Neural cell (in vitro differentiated cells): ENCODE measurements at regions not wholly inside any gene's neighbourhood (a gene's known extent, or its start where the extent isn't known, plus 50 kb on each side); places are given as distances from the start of the nearest gene placed in this dataset.

Experiments used
- H2AFZ ChIP-seq: fragments of 200-600, 300-800 bp; sonication (generic), shearing (Covaris generic); 2 replicates; pipeline ENCODE4 v1.6.0; 2014; ENCODE audit warnings: low read depth, mild to moderate bottlenecking, antibody characterized with exemption, low read length, moderate library complexity
- H3F3A ChIP-seq: fragments of 200-600 bp; shearing (Covaris generic); 2 replicates; pipeline ENCODE4 v1.6.1; 2016; ENCODE audit warnings: mild to moderate bottlenecking, moderate library complexity, mixed read lengths, antibody characterized with exemption, low read length; ENCODE audit not compliant: insufficient read depth, poor library complexity, severe bottlenecking
- H3K27ac ChIP-seq: fragments of 200-600, 300-800 bp; sonication (generic), shearing (Covaris generic); 2 replicates; pipeline ENCODE4 v1.5.1; 2014; ENCODE audit warnings: mild to moderate bottlenecking, low read length, moderate library complexity
- H3K27me3 ChIP-seq: fragments of 300-800, 200-600 bp; sonication (generic), shearing (Covaris generic); 2 replicates; pipeline ENCODE4 v1.6.0; 2014; ENCODE audit warnings: mild to moderate bottlenecking, low read depth, low read length, moderate library complexity; ENCODE audit not compliant: insufficient read depth
- H3K36me3 ChIP-seq: fragments of 300-800, 200-600 bp; sonication (generic), shearing (Covaris generic); 2 replicates; pipeline ENCODE4 v1.5.1; 2014; ENCODE audit warnings: mild to moderate bottlenecking, antibody characterized with exemption, low read length, moderate library complexity; ENCODE audit not compliant: insufficient read depth
- H3K4me2 ChIP-seq: fragments of 300-800, 200-600 bp; sonication (generic), shearing (Covaris generic); 2 replicates; pipeline ENCODE4 v1.6.0; 2014; ENCODE audit warnings: mild to moderate bottlenecking, low read length
- H3K4me3 ChIP-seq: fragments of 300-800, 200-600 bp; sonication (generic), shearing (Covaris generic); 2 replicates; pipeline ENCODE4 v1.5.1; 2014; ENCODE audit warnings: mild to moderate bottlenecking, low read length, moderate library complexity
- H3K79me2 ChIP-seq: fragments of 200-600 bp; shearing (Covaris generic); replicated peaks from 2 replicates; pipeline ENCODE4 v1.6.0; 2014; ENCODE audit warnings: mild to moderate bottlenecking, low read length, moderate library complexity; ENCODE audit not compliant: insufficient read depth
- H3K9ac ChIP-seq: fragments of 300-800, 200-600 bp; sonication (generic), shearing (Covaris generic); 2 replicates; pipeline ENCODE4 v1.6.1; 2016; ENCODE audit warnings: mild to moderate bottlenecking, low read length, mixed read lengths
- H3K9me2 ChIP-seq: fragments of 200-600 bp; shearing (Covaris generic); 2 replicates; pipeline ENCODE4 v1.6.1; 2016; ENCODE audit warnings: mild to moderate bottlenecking, low read length, mixed read lengths; ENCODE audit not compliant: insufficient read depth
- H3K9me3 ChIP-seq: fragments of 200-600, 300-800 bp; sonication (generic), shearing (Covaris generic); 2 replicates; pipeline ENCODE4 v1.6.1; 2016; ENCODE audit warnings: mild to moderate bottlenecking, mixed run types, low read length, moderate library complexity, mixed read lengths
- H4K20me1 ChIP-seq: fragments of 200-600 bp; shearing (Covaris generic); 2 replicates; pipeline ENCODE4 v1.6.1; 2016; ENCODE audit warnings: mild to moderate bottlenecking, mixed run types; ENCODE audit not compliant: insufficient read depth
- EP300 ChIP-seq: fragments of 450-650 bp; conservative IDR thresholded peaks from 2 replicates; pipeline ENCODE4 v1.6.1; 2014; ENCODE audit warnings: antibody characterized with exemption, mild to moderate bottlenecking, moderate library complexity; ENCODE audit not compliant: poor library complexity, severe bottlenecking
- EZH2 ChIP-seq: fragments of 200-600, 300-800 bp; shearing (Covaris generic), sonication (generic); IDR thresholded peaks from 2 replicates; pipeline ENCODE4 v1.6.1; 2014; ENCODE audit warnings: antibody characterized with exemption, low read length, borderline replicate concordance, mild to moderate bottlenecking; ENCODE audit not compliant: insufficient read depth, poor library complexity, severe bottlenecking
- MXI1 ChIP-seq: fragments of 450-650 bp; conservative IDR thresholded peaks from 2 replicates; pipeline ENCODE4 v1.6.1; 2014; ENCODE audit warnings: antibody characterized with exemption, mild to moderate bottlenecking; ENCODE audit not compliant: poor library complexity, severe bottlenecking
- POLR2AphosphoS5 ChIP-seq: IDR thresholded peaks from 2 replicates; pipeline ENCODE4 v1.6.1; 2012
- RAD21 ChIP-seq: fragments of 450-650 bp; conservative IDR thresholded peaks from 2 replicates; pipeline ENCODE4 v1.6.1; 2014; ENCODE audit warnings: antibody characterized with exemption, mild to moderate bottlenecking, moderate library complexity
- SMC3 ChIP-seq: fragments of 450-650 bp; conservative IDR thresholded peaks from 2 replicates; pipeline ENCODE4 v1.6.1; 2014; ENCODE audit warnings: antibody characterized with exemption, mild to moderate bottlenecking, moderate library complexity; ENCODE audit not compliant: poor library complexity
- TAF1 ChIP-seq: IDR thresholded peaks from 2 replicates; pipeline ENCODE4 v1.6.1; 2012; ENCODE audit warnings: low read depth
- TF ChIP-seq, protein P1 (sequence below): fragments of 450-650 bp; IDR thresholded peaks from 2 replicates; pipeline ENCODE4 v1.5.1; 2014; ENCODE audit warnings: antibody characterized with exemption, mild to moderate bottlenecking, moderate library complexity; ENCODE audit not compliant: poor library complexity, severe bottlenecking
- TF ChIP-seq, protein P2 (sequence below): IDR thresholded peaks from 2 replicates; pipeline ENCODE4 v1.6.1; 2012; ENCODE audit warnings: borderline replicate concordance

DNA sequence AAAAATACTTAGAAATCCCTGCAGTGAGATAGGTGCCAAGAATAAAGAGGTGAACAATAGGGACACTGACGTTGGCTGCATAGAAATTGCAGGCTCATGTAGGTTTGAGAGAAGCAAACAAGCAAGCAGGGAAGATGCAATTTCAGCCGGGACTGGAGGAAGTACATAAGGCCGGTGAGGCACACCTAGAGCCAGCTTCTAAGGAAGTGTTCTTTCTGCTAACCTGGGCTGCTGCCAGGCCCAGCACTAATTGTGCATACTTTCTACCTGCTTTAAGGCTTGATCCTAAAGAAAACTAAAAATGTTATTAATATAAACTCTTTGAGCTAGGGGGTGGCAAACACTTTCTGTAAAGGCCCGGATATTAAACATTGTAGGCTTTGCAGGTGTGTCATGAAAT, 71.0 kb downstream of the LMO4 start:
- Histone ChIP-seq H3K27me3 (no peaks in the 10 kb centered on the region), H3K9ac (no peak overlapping the region), H3F3A (no peaks in the 10 kb centered on the region), H3K4me2 (no peak overlapping the region), H3K27ac (no peak overlapping the region), H3K4me3 (no peak overlapping the region), H3K36me3 (no peaks in the 10 kb centered on the region), H2AFZ (no peak overlapping the region), H3K9me2 (no peaks in the 10 kb centered on the region), H3K79me2 (no peaks in the 10 kb centered on the region), H4K20me1 (no peaks in the 10 kb centered on the region), H3K9me3 (no peaks in the 10 kb centered on the region)
- no peak for TF ChIP-seq TAF1
- TF ChIP-seq, protein P1, sequence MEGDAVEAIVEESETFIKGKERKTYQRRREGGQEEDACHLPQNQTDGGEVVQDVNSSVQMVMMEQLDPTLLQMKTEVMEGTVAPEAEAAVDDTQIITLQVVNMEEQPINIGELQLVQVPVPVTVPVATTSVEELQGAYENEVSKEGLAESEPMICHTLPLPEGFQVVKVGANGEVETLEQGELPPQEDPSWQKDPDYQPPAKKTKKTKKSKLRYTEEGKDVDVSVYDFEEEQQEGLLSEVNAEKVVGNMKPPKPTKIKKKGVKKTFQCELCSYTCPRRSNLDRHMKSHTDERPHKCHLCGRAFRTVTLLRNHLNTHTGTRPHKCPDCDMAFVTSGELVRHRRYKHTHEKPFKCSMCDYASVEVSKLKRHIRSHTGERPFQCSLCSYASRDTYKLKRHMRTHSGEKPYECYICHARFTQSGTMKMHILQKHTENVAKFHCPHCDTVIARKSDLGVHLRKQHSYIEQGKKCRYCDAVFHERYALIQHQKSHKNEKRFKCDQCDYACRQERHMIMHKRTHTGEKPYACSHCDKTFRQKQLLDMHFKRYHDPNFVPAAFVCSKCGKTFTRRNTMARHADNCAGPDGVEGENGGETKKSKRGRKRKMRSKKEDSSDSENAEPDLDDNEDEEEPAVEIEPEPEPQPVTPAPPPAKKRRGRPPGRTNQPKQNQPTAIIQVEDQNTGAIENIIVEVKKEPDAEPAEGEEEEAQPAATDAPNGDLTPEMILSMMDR, result no peak
- no peak for TF ChIP-seq RAD21
- TF ChIP-seq EZH2, result no peak
- TF ChIP-seq EP300, result no peak

DNA sequence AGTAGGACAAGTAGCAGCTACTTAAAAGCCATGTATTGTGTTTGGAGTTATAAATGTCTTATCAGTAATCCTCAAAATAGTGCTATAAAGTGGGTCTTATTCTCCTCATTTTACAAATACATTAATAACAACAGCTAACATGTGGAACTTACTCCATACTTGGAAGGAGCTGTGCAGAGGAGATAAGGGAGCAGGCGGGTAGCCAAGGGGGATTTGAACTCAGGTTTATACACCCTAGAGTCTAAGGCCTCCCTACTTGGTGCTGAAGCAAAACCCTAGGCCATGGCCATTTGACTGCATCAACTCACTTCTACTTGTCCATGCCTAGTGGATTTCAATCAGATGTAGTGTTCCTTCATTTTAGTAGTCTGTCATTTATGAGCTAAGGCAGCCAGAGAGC, 72.1 kb downstream of the LMO4 start:
- Histone ChIP-seq H3K4me2 (no peak overlapping the region), H2AFZ (no peak overlapping the region), H4K20me1 (no peaks in the 10 kb centered on the region), H3K9ac (no peak overlapping the region), H3K79me2 (no peaks in the 10 kb centered on the region), H3K27ac (no peak overlapping the region), H3K4me3 (no peak overlapping the region), H3K36me3 (no peaks in the 10 kb centered on the region), H3K27me3 (no peaks in the 10 kb centered on the region), H3K9me3 (no peaks in the 10 kb centered on the region), H3F3A (no peaks in the 10 kb centered on the region), H3K9me2 (no peaks in the 10 kb centered on the region)
- no peak for TF ChIP-seq EZH2
- no peak for TF ChIP-seq POLR2AphosphoS5
- TF ChIP-seq, protein P2, sequence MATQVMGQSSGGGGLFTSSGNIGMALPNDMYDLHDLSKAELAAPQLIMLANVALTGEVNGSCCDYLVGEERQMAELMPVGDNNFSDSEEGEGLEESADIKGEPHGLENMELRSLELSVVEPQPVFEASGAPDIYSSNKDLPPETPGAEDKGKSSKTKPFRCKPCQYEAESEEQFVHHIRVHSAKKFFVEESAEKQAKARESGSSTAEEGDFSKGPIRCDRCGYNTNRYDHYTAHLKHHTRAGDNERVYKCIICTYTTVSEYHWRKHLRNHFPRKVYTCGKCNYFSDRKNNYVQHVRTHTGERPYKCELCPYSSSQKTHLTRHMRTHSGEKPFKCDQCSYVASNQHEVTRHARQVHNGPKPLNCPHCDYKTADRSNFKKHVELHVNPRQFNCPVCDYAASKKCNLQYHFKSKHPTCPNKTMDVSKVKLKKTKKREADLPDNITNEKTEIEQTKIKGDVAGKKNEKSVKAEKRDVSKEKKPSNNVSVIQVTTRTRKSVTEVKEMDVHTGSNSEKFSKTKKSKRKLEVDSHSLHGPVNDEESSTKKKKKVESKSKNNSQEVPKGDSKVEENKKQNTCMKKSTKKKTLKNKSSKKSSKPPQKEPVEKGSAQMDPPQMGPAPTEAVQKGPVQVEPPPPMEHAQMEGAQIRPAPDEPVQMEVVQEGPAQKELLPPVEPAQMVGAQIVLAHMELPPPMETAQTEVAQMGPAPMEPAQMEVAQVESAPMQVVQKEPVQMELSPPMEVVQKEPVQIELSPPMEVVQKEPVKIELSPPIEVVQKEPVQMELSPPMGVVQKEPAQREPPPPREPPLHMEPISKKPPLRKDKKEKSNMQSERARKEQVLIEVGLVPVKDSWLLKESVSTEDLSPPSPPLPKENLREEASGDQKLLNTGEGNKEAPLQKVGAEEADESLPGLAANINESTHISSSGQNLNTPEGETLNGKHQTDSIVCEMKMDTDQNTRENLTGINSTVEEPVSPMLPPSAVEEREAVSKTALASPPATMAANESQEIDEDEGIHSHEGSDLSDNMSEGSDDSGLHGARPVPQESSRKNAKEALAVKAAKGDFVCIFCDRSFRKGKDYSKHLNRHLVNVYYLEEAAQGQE, result no peak
- no peak for TF ChIP-seq EP300
- no peak for TF ChIP-seq SMC3
- TF ChIP-seq, protein P1, result no peak
- no peak for TF ChIP-seq MXI1
- no peak for TF ChIP-seq RAD21
- TF ChIP-seq TAF1, result no peak
